Cardiac septum (tissue), 1 donor: ENCODE measurements at regions not wholly inside any gene's neighbourhood (a gene's known extent, or its start where the extent isn't known, plus 50 kb on each side); places are given as distances from the start of the nearest gene placed in this dataset.

Experiments
- DNase-seq: peaks from one replicate; pipeline ENCODE4 v3.0.0-alpha.2; 2020; ENCODE audit warnings: low spot score
- intact Hi-C: fragments of 100-400 bp; cut with DNase I; formaldehyde crosslinking; loops from one replicate; pipeline ENCODE4 v1.14.0; 2022
- donor health status: DM: no; HTN: no; CAD: no.

DNA sequence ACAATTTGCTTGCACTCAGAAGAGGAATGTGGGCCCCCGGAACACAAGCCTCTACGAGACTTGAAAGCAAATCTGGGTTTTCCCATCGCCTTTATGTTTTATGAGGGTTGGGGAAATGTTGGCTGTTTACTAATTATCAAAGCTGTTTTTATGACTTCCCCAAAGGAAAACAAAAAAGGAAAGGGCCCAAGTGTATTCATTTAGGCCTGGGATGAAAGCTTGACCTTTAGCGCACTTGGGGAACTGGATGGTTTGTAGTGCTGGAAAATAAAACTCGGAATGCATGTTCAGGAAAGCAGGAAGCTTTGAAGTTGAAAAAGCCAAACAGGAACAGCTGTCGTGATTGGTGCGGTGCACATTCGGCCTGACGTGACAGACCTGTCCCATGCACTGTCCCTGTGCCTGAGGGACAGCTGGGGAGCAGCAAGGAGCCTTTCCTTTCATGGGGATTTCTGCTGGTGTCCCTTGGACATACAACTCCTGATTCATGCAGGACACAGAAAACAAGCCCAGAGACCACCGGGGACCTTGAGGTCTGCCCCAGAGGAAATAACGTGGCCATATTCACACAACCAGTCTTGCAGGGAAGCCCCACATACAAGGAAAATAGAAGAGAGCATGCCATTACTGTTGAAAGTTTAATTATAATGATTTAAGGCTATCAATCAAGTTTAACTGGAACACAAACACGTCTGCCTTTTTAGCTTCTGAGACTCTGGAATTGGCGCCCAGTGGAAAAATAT lies 169.7 kb upstream of the APCDD1 start:
- intact Hi-C loops = no loop called here
- DNase-seq = no peak

DNA sequence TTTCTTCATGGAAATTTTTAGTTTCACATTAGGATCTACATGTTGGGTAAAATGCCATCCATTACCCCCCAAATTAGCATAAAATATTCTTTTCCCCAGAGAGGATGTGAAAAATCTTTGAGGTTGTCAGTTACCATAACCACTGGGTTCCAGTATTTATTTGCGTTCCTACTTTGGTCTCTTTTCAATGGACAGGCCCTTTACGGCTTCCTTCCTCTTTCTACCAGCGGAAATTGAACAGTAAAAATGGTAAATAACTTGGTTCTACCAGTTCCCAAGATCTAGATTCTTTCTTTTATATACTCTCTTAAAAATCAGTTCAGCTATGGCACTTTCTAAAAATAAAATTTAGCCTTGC lies 169.2 kb upstream of the APCDD1 start:
- intact Hi-C loops = no loop called here
- DNase-seq = no peak

GRCh38 chr18:10286580-10287150 lies 167.8 kb upstream of the APCDD1 start:
- intact Hi-C loops = no loop called here
- no peak for DNase-seq

DNA sequence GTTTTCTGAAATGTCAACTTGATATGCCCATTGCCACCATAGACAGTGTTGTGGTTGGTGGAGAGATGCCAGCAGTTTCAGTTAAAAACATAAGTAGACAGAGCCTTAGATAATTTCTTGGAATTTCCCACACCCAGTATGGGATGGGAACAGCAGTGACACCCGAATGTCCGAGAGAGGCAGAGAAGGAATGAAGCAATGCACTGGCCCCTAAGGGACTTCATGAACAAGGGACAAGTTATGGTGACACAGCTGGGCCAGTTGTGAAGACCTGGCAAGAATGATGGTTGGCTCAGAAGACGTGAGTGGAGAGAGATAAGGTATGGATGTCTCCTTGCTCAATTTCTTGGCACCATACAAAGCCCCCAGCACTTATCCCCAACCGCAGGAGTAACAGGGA lies 165.2 kb upstream of the APCDD1 start:
- intact Hi-C loops = no loop called here
- no peak for DNase-seq

- intact Hi-C loops = no loop called here
- no peak for DNase-seq
These were observed 164.3 kb upstream of the APCDD1 start for GRCh38 chr18:10289951-10290637.

DNA sequence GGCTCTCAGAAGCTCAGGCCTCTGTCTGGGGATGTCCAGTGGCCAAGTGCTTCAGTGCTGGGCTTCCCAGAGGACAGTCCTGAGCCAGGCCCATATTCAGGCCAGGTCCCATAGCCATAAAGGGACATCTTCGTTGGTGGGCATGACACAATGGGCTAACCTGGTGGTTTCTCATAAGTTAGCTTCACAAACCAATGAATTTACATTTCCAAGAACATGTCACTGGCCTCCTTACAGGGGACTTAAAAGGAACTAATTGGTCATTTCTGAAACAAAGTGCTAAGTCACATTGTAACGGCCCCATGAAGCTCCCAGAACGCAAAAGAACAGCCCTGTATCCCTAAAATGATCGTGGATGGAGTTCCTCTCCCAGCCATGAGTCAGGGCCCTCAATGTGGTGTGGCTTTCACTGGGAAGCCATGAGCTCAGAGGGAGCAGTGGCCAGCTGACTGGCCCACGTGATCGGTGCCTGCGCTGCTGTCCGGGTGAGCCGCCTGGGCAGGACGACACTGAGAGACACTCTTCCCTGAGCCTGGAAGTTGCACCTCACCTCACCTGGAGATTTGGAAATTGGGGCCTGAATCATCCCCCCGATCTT lies 163.7 kb upstream of the APCDD1 start:
- intact Hi-C loops = no loop called here

DNA sequence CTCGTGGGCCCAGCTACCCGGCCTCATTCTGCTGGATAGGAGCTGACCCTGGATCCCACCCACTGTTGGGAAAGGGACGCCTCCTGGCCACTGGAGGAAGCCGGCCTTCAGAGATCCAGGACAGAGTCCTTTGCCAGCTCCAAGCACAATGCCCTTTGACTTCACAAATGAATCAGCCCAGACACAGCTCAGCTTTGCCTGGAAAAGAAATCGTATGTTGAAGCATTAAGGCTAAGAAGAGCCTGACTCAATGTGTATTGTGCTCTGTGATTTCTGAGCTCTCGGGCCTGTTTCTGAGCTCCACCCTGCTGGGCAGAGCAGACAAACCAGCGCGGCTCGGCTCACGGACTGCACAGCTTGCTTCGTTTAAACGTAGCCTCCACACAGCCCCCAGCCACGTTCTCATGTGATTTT lies 162.9 kb upstream of the APCDD1 start:
- DNase-seq = no peak
- intact Hi-C loops = no loop called here

More for the DNA sequence above, 163.7 kb upstream of the APCDD1 start:
- DNase-seq = no peak

DNA sequence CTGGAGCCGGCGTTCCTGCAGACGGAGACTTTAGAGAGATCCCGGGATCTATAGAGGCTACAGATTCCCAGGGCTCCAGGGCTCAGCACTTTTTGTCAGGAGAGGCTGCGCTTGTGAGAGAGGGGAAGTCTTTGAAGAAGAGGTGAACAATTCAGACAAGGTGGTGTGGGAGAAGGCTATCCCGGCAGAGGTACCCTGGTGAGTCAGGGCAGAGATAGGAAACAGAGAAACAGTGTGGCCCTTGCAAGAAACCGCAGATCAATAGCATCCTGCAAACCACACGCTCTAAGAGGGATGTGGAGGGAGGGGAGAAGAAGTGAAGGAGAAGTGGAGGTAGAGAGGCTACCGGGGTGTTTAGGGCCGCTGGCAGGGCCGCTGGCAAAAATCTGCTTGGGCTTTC lies 160.5 kb upstream of the APCDD1 start:
- DNase-seq = no peak
- intact Hi-C loops = no loop called here

DNA sequence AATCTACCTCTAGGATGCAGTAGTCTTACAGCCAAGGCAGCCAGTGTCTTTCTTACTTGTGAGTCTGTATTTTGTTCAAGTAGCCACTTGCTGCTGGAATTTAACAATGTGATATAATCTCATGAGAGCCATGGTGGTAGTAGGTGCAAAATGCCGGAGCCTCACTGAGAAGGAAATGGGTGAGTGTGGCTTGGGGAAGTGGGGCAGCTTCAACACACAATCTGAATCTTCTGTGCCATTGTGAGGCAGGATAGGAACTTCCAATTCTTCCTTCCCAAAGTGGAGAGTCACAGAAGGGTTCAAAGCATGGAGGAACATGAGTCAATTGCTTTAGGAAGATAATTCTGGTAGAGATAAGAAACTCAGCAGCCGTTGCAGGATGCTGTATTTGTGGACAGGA lies 158.7 kb upstream of the APCDD1 start:
- intact Hi-C loops = no loop called here
- no peak for DNase-seq

DNA sequence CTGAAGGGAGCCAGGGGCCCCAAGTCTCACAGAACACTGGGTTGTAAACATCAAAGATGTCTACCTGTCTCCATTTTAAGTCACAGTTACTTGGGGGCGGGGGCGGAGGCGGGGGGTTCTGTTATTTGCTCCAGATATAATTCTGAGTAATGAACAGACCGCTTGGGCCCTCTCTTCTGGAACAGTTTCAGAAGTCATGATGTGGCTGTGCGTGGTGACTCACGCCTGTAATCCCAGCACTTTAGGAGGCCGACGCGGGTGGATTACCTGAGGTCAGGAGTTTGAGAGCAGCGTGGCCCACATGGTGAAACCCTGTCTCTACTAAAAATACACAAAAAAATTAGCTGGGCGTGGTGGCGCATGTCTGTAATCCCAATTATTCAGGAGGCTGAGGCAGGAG lies 157.9 kb upstream of the APCDD1 start:
- no peak for DNase-seq
- intact Hi-C loops = no loop called here

GRCh38 chr18:10297086-10297485 lies 157.3 kb upstream of the APCDD1 start:
- DNase-seq = no peak
- intact Hi-C loops = no loop called here

DNA sequence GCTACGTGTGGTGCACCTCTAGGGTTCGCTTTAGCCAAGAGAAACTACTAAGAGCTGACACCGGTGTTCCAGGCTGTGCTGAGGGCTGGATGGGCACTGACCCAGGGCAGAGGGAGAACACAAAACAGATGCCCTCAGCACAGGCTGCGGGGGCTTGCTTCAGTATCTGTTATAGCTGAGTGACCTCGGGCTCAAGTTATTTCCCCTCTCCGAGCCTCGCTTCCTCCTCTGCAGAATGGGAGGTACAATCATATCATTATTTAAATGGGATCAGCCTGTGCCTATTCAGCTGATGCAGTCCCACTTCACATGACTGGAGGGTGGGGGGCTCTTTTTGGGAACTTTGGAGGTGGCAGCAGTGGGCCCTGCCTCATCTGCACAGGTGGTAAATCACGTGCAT lies 156.1 kb upstream of the APCDD1 start:
- intact Hi-C loops = no loop called here
- DNase-seq = no peak

- intact Hi-C loops = no loop called here
- DNase-seq = no peak
These were observed 154.8 kb upstream of the APCDD1 start for GRCh38 chr18:10299643-10300042.

DNA sequence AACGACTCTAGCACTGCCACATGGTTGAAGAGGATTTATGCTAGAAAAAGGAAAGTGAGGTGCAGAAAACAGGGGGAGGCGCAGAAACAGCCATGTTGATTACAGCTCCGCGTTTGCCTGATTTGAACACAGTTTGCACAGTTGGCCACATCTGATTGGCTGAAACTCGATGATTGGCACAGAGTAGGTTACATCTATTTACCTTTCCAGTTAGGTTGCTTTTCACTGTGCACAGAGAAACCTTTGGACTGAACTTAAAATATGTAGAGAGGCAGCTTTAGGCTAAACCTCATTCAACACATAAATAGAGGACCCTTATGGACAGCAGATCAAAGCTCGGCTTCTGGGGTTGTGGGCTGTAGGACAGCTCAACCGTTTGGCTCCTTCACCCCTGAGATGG lies 153.7 kb upstream of the APCDD1 start:
- DNase-seq = no peak
- intact Hi-C loops = no loop called here

DNA sequence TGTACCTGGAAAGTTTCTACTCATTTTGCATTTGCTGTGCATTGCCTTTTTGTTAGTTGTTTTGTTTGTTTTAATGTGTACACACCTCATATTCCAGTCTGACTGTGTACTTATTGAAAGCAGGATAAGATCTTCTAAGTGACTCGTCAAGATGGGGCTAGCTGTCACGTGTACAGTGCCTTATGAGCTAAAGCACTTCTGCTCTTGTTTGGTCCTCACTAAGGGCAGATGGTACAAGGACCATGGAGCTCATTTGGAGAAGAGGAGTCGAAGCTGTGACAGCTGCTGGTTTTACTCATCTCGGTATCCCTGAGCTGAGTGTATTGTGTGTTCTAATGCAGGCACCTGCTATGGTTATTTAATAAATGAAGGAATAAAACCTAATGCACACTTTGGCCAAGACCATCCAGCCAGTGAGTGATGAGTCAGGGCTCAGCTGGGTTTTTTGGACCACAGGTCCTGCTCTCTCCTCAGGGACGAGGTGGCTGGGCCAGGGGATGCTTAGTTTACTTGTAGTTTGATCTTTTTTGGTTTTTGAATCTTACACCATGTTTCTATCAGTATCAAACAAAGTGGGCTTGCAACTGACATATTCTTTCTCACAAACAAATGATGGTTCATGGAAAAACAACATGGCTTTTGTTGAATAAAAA lies 152.5 kb upstream of the APCDD1 start:
- intact Hi-C loops = no loop called here
- no peak for DNase-seq

DNA sequence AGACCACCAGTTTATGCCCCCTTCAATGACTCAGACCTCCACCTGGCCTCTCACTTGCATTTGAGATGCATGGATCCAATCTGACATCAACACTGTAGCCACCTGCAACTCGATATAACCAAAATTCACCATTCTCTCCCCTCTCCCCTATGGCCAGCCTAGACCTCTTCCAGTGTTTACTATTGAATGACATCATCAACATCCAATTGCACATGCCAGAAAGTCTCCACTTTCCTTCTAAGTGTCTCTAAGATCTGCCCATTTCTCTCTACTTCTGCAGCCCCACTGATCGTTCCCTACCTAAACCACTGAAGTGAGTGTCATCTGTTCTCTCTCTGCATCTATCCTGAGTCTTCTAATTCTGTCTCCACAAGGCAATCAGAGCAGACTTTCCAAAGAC lies 151.3 kb upstream of the APCDD1 start:
- intact Hi-C loops = no loop called here
- DNase-seq = no peak

DNA sequence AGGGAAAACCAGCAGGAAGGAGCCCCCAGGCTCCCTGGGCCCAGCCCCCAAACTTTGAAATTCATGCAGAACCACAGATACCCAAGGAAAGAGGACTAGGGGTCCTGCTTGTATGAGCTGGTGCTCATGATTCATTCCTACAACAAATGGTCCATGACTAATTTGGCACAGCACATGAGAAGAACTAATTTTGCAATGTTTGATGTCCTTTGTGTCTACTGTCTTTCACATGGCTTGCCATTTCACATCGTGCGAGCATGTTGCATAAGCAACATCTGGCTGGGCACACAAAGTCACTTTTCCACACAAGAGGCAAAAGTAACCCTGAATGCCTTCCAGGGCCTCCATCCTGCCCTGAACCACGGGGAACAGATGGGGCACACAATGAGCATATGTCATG lies 149.6 kb upstream of the APCDD1 start:
- intact Hi-C loops = no loop called here
- peak; percentile 29 for DNase-seq

DNA sequence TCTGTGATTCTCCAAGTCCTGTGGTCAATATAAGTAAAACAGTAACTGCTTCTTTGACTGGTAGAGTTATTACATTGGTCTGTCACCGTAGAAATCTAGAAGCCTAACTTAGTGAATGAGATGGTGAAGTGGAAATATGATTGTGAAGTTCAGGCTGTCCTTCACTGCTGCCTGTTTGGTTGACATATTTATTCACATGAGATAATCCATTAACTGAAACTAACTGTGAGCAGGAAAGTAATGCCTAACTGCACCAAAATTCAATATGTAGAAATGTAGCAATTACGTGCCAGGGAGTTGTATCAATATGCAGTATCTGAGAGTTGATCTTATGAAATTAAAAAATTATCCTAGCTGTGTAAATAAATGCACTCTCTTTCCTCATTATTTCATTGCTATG lies 147.7 kb upstream of the APCDD1 start:
- intact Hi-C loops = no loop called here
- no peak for DNase-seq

- intact Hi-C loops = no loop called here
- no peak for DNase-seq
These were observed 146.3 kb upstream of the APCDD1 start for GRCh38 chr18:10308154-10308553.

DNA sequence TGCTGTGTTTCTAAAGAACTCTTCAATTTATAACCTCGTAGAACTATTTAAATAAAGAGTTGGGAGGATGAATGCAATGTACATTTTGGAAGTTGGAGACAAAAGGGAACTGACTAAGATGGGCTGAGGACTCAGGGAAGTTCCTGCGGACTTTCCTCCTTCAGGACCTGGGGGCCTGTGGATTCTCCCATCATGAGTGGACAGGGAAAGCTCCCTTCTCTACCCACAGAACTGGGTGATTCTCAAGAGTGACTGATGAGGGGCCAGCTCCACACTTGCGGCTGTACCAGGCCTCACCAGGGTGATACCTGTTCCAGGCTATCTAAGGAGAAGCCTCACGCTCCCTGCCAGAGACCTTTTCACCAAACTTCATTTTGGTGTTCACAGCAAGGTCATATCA lies 143.8 kb upstream of the APCDD1 start:
- intact Hi-C loops = no loop called here
- DNase-seq = peak; percentile 14
